HEK293T (cell line): ENCODE measurements at regions not wholly inside any gene's neighbourhood (a gene's known extent, or its start where the extent isn't known, plus 50 kb on each side); places are given as distances from the start of the nearest gene placed in this dataset.

Source experiments
- BHLHE40 ChIP-seq: fragments of 450-650 bp; IDR thresholded peaks from 2 replicates; pipeline ENCODE4 v1.6.1; 2016; ENCODE audit warnings: mild to moderate bottlenecking, moderate library complexity, borderline replicate concordance
- NFRKB ChIP-seq: fragments of 450-650 bp; IDR thresholded peaks from 2 replicates; pipeline ENCODE4 v1.6.1; 2016; ENCODE audit warnings: mild to moderate bottlenecking, moderate library complexity
- ZNF384 ChIP-seq: fragments of 450-650 bp; IDR thresholded peaks from 2 replicates; pipeline ENCODE4 v1.6.1; 2016

GRCh38 chr16:51439271-51439670 is 288.2 kb upstream of the SALL1 start:
- TF ChIP-seq BHLHE40, result no peak
- no peak for TF ChIP-seq ZNF384
- no peak for TF ChIP-seq NFRKB
